ENCODE measurements at regions not wholly inside any gene's neighbourhood (a gene's known extent, or its start where the extent isn't known, plus 50 kb on each side); places are given as distances from the start of the nearest gene placed in this dataset.
"Not testable (repeated sequence)": the region's sequence is repeated elsewhere in the genome, so short reads cannot be mapped to it uniquely, and the experiment has no call there.

- DNase-seq (ENCODE audit: low spot score) = no peak
Observed at GRCh38 chr1:106268070-106268469, 788.4 kb upstream of the PRMT6 start.

- DNase-seq (ENCODE audit: low spot score) = no peak
Observed at GRCh38 chr1:106276871-106277270, 779.6 kb upstream of the PRMT6 start.

- no peak for DNase-seq (ENCODE audit: low spot score)
Observed at GRCh38 chr1:106277786-106278185, 778.7 kb upstream of the PRMT6 start.

- DNase-seq (ENCODE audit: low spot score) = no peak
Observed at GRCh38 chr1:106278716-106279115, 777.8 kb upstream of the PRMT6 start.

- no peak for DNase-seq (ENCODE audit: low spot score)
Observed at GRCh38 chr1:106289265-106289928, 767.1 kb upstream of the PRMT6 start.

GRCh38 chr1:106290805-106291501, 765.5 kb upstream of the PRMT6 start:
- no peak for DNase-seq (ENCODE audit: low spot score)

- DNase-seq (ENCODE audit: low spot score) = no peak
Observed at GRCh38 chr1:106292130-106292529, 764.3 kb upstream of the PRMT6 start.

GRCh38 chr1:106296431-106296830, 760.0 kb upstream of the PRMT6 start:
- DNase-seq (ENCODE audit: low spot score) = no peak

GRCh38 chr1:106304106-106304505, 752.4 kb upstream of the PRMT6 start:
- DNase-seq (ENCODE audit: low spot score) = no peak

- DNase-seq (ENCODE audit: low spot score) = no peak
Observed at GRCh38 chr1:106319612-106320011, 736.9 kb upstream of the PRMT6 start.

- DNase-seq (ENCODE audit: low spot score) = no peak
Observed at GRCh38 chr1:106325600-106325999, 730.9 kb upstream of the PRMT6 start.

GRCh38 chr1:106344494-106344893, 712.0 kb upstream of the PRMT6 start:
- DNase-seq (ENCODE audit: low spot score) = no peak

- DNase-seq (ENCODE audit: low spot score) = no peak
Observed at GRCh38 chr1:106360252-106360651, 696.2 kb upstream of the PRMT6 start.

- DNase-seq (ENCODE audit: low spot score) = no peak
Observed at GRCh38 chr1:106366627-106367319, 689.7 kb upstream of the PRMT6 start.

GRCh38 chr1:106378261-106378660, 678.2 kb upstream of the PRMT6 start:
- no peak for DNase-seq (ENCODE audit: low spot score)

- DNase-seq (ENCODE audit: low spot score) = no peak
Observed at GRCh38 chr1:106380772-106381171, 675.7 kb upstream of the PRMT6 start.

GRCh38 chr1:106389160-106389559, 667.3 kb upstream of the PRMT6 start:
- DNase-seq (ENCODE audit: low spot score) = not testable (repeated sequence)

GRCh38 chr1:106393046-106393445, 663.4 kb upstream of the PRMT6 start:
- no peak for DNase-seq (ENCODE audit: low spot score)

GRCh38 chr1:106396020-106396419, 660.5 kb upstream of the PRMT6 start:
- no peak for DNase-seq (ENCODE audit: low spot score)

- no peak for DNase-seq (ENCODE audit: low spot score)
Observed at GRCh38 chr1:106398391-106398790, 658.1 kb upstream of the PRMT6 start.

- no peak for DNase-seq (ENCODE audit: low spot score)
Observed at GRCh38 chr1:106406114-106406513, 650.4 kb upstream of the PRMT6 start.

GRCh38 chr1:106412321-106412720, 644.2 kb upstream of the PRMT6 start:
- not testable (repeated sequence) for DNase-seq (ENCODE audit: low spot score)

- DNase-seq (ENCODE audit: low spot score) = no peak
Observed at GRCh38 chr1:106435269-106435668, 621.2 kb upstream of the PRMT6 start.
